ENCODE measurements at regions not wholly inside any gene's neighbourhood (a gene's known extent, or its start where the extent isn't known, plus 50 kb on each side); places are given as distances from the start of the nearest gene placed in this dataset.

GRCh38 chr13:62327367-62327766 is 911.7 kb upstream of the PCDH20 start:
- H3K4me3 ChIP-seq (replicated peaks; ENCODE audit: low read depth, low read length), result no peak overlapping the region
- H3K36me3 ChIP-seq (ENCODE audit: control insufficient read depth, insufficient read depth, low read length), result no peaks in the 10 kb centered on the region
- no peaks in the 10 kb centered on the region for H3K27me3 ChIP-seq (replicated peaks; ENCODE audit: control insufficient read depth, insufficient read depth, low read length)
- TF ChIP-seq, protein P1, sequence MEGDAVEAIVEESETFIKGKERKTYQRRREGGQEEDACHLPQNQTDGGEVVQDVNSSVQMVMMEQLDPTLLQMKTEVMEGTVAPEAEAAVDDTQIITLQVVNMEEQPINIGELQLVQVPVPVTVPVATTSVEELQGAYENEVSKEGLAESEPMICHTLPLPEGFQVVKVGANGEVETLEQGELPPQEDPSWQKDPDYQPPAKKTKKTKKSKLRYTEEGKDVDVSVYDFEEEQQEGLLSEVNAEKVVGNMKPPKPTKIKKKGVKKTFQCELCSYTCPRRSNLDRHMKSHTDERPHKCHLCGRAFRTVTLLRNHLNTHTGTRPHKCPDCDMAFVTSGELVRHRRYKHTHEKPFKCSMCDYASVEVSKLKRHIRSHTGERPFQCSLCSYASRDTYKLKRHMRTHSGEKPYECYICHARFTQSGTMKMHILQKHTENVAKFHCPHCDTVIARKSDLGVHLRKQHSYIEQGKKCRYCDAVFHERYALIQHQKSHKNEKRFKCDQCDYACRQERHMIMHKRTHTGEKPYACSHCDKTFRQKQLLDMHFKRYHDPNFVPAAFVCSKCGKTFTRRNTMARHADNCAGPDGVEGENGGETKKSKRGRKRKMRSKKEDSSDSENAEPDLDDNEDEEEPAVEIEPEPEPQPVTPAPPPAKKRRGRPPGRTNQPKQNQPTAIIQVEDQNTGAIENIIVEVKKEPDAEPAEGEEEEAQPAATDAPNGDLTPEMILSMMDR (IDR thresholded peaks at IDR 0.05; ENCODE audit: insufficient read depth, low read length, poor library complexity, severe bottlenecking), result no peak
- DNase-seq (ENCODE audit: extremely low read depth, insufficient read length), result no peak

DNA sequence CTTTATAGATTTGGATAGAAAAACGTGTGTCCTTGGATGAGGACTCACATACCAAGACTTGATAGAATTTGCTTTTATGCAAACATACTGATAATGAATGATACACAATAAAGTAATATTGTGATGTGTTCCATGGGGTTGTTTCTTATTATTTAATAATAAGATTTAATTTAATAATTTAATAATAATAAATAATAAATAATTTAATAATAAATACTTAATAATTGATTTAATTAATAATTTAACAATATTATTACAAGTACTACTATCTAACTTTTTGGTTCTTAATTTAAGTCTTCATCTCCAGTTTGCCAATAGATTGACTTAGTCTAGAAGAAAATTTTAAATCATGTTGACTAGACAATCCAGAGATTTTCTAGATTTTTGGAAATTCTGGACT is 909.2 kb upstream of the PCDH20 start:
- TF ChIP-seq, protein P1 (IDR thresholded peaks at IDR 0.05; ENCODE audit: insufficient read depth, low read length, poor library complexity, severe bottlenecking), result no peak
- Histone ChIP-seq H3K36me3 (ENCODE audit: control insufficient read depth, insufficient read depth, low read length) (no peaks in the 10 kb centered on the region), H3K27me3 (replicated peaks; ENCODE audit: control insufficient read depth, insufficient read depth, low read length) (no peaks in the 10 kb centered on the region), H3K4me3 (replicated peaks; ENCODE audit: low read depth, low read length) (no peak overlapping the region)
- no peak for DNase-seq (ENCODE audit: extremely low read depth, insufficient read length)

DNA sequence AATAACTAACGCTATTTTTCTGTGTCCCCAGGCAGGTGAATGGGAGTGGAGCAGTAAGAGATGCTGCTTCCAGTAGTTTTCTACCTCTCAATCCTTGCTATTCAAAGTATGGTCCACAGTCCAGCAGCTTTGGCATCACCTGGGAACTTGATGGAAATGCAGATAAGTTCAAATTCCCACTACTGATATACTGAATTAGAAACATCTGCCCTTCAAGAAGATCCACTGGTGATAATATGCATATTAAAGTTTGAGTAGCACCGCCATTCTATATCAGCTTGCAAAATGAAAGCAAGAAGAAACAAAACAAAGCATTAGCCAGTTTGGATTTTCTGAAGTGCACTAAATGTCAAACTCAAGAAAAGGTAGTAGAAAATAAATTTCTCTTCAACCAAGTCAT is 906.2 kb upstream of the PCDH20 start:
- no peak overlapping the region for H3K4me3 ChIP-seq (replicated peaks; ENCODE audit: low read depth, low read length)
- no peaks in the 10 kb centered on the region for H3K27me3 ChIP-seq (replicated peaks; ENCODE audit: control insufficient read depth, insufficient read depth, low read length)
- TF ChIP-seq, protein P1 (IDR thresholded peaks at IDR 0.05; ENCODE audit: insufficient read depth, low read length, poor library complexity, severe bottlenecking), result no peak
- no peak for DNase-seq (ENCODE audit: extremely low read depth, insufficient read length)
- H3K36me3 ChIP-seq (ENCODE audit: control insufficient read depth, insufficient read depth, low read length), result no peaks in the 10 kb centered on the region

DNA sequence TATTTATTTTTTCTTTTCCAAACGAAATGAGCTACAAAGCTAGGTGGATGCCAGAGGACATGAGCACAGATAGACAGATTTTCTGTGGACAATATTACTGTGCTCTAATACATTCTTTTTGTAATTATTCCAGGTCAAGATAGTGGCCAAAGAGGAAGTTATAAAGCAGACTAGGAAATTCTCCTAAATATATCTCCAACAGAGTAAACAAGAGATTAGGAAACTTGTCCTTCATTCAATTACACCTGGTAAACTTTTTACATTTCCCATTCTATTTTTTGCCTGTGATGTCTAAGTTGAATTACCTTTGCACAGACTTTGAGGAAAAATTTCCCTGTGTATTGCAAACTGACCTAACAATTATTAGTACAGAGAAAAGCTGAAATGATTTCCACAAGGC is 905.5 kb upstream of the PCDH20 start:
- Histone ChIP-seq H3K4me3 (replicated peaks; ENCODE audit: low read depth, low read length) (no peak overlapping the region), H3K27me3 (replicated peaks; ENCODE audit: control insufficient read depth, insufficient read depth, low read length) (no peaks in the 10 kb centered on the region), H3K36me3 (ENCODE audit: control insufficient read depth, insufficient read depth, low read length) (no peaks in the 10 kb centered on the region)
- DNase-seq (ENCODE audit: extremely low read depth, insufficient read length), result no peak
- TF ChIP-seq, protein P1 (IDR thresholded peaks at IDR 0.05; ENCODE audit: insufficient read depth, low read length, poor library complexity, severe bottlenecking), result no peak

- peak; percentile 25 for DNase-seq (ENCODE audit: extremely low read depth, insufficient read length)
- TF ChIP-seq, protein P1 (IDR thresholded peaks at IDR 0.05; ENCODE audit: insufficient read depth, low read length, poor library complexity, severe bottlenecking), result peak; percentile 61
- no peaks in the 10 kb centered on the region for H3K36me3 ChIP-seq (ENCODE audit: control insufficient read depth, insufficient read depth, low read length)
- H3K4me3 ChIP-seq (replicated peaks; ENCODE audit: low read depth, low read length), result no peak overlapping the region
- H3K27me3 ChIP-seq (replicated peaks; ENCODE audit: control insufficient read depth, insufficient read depth, low read length), result no peaks in the 10 kb centered on the region
Measured at GRCh38 chr13:62320129-62321108, 904.8 kb upstream of the PCDH20 start.
